Trophoblast cell (in vitro differentiated cells and primary cell): ENCODE measurements at regions not wholly inside any gene's neighbourhood (a gene's known extent, or its start where the extent isn't known, plus 50 kb on each side); places are given as distances from the start of the nearest gene placed in this dataset.
A peak's percentile ranks its signal among the peaks of the same experiment; 100 is the strongest.

Experiments
- DNase-seq, 2 donors: peaks; one replicate each; pipeline ENCODE4 v3.0.0-alpha.2; 2016
- H2AFZ ChIP-seq: 2 replicates; pipeline ENCODE4 v1.6.1; 2013; ENCODE audit warnings: low read length, moderate library complexity, mild to moderate bottlenecking; ENCODE audit not compliant: insufficient read depth, poor library complexity
- H2AK5ac ChIP-seq: 2 replicates; pipeline ENCODE4 v1.6.1; 2013; ENCODE audit warnings: mild to moderate bottlenecking, low read length
- H2BK120ac ChIP-seq: 2 replicates; pipeline ENCODE4 v1.6.1; 2013; ENCODE audit warnings: low read length, mild to moderate bottlenecking, moderate library complexity; ENCODE audit not compliant: insufficient read depth, poor library complexity
- H2BK12ac ChIP-seq: 2 replicates; pipeline ENCODE4 v1.6.1; 2013; ENCODE audit warnings: mild to moderate bottlenecking, low read length, moderate library complexity
- H2BK5ac ChIP-seq: 2 replicates; pipeline ENCODE4 v1.6.1; 2013; ENCODE audit warnings: low read length, low read depth, moderate library complexity, mild to moderate bottlenecking; ENCODE audit not compliant: poor library complexity
- H3K14ac ChIP-seq: 2 replicates; pipeline ENCODE4 v1.6.1; 2013; ENCODE audit warnings: mild to moderate bottlenecking, low read length
- H3K18ac ChIP-seq: 2 replicates; pipeline ENCODE4 v1.6.1; 2013; ENCODE audit warnings: mild to moderate bottlenecking, low read length
- H3K23ac ChIP-seq: 2 replicates; pipeline ENCODE4 v1.6.1; 2013; ENCODE audit warnings: low read length
- H3K27ac ChIP-seq: 2 replicates; pipeline ENCODE4 v1.5.1; 2013; ENCODE audit warnings: low read depth, mild to moderate bottlenecking, inconsistent platforms, low read length, moderate library complexity
- H3K27me3 ChIP-seq: 2 replicates; pipeline ENCODE4 v1.6.1; 2013; ENCODE audit warnings: inconsistent platforms, mild to moderate bottlenecking, low read length, moderate library complexity; ENCODE audit not compliant: insufficient read depth
- H3K36me3 ChIP-seq, 2 experiments: 1 replicate in 1 of 2; 2 replicates in 1 of 2; pipeline ENCODE4 v1.6.1; 2013; ENCODE audit warnings: low read length in 2 of 2, mild to moderate bottlenecking in 2 of 2, moderate library complexity in 1 of 2; ENCODE audit not compliant: insufficient read depth in 2 of 2, control insufficient read depth in 1 of 2
- H3K4ac ChIP-seq: 2 replicates; pipeline ENCODE4 v1.6.1; 2013; ENCODE audit warnings: low read depth, mild to moderate bottlenecking, low read length, moderate library complexity
- H3K4me1 ChIP-seq, 2 experiments: 1 replicate in 1 of 2; 2 replicates in 1 of 2; pipeline ENCODE4 v1.6.1; 2013; ENCODE audit warnings: low read length in 2 of 2, mild to moderate bottlenecking in 2 of 2, moderate library complexity in 1 of 2; ENCODE audit not compliant: insufficient read depth in 2 of 2, control insufficient read depth in 1 of 2
- H3K4me2 ChIP-seq: 2 replicates; pipeline ENCODE4 v1.6.1; 2013; ENCODE audit warnings: inconsistent platforms, mild to moderate bottlenecking, low read length, moderate library complexity
- H3K4me3 ChIP-seq: 2 replicates; pipeline ENCODE4 v1.5.1; 2013; ENCODE audit warnings: mild to moderate bottlenecking, low read depth, low read length, inconsistent platforms
- H3K79me1 ChIP-seq: one replicate; pipeline ENCODE4 v1.6.1; 2013; ENCODE audit warnings: low read length
- H3K79me2 ChIP-seq: 2 replicates; pipeline ENCODE4 v1.6.1; 2013; ENCODE audit warnings: low read length, mild to moderate bottlenecking; ENCODE audit not compliant: control insufficient read depth, insufficient read depth, poor library complexity
- H3K9ac ChIP-seq: 2 replicates; pipeline ENCODE4 v1.6.1; 2013; ENCODE audit warnings: mild to moderate bottlenecking, low read length
- H3K9me3 ChIP-seq: 2 replicates; pipeline ENCODE4 v1.6.1; 2013; ENCODE audit warnings: low read depth, mild to moderate bottlenecking, control low read depth, inconsistent platforms, low read length; ENCODE audit not compliant: insufficient read depth
- H4K12ac ChIP-seq: 2 replicates; pipeline ENCODE4 v1.6.1; 2013; ENCODE audit warnings: low read depth, mild to moderate bottlenecking, low read length, moderate library complexity
- H4K8ac ChIP-seq: 2 replicates; pipeline ENCODE4 v1.6.1; 2013; ENCODE audit warnings: low read depth, mild to moderate bottlenecking, low read length, moderate library complexity
- H4K91ac ChIP-seq: one replicate; pipeline ENCODE4 v1.6.1; 2013; ENCODE audit warnings: low read depth, mild to moderate bottlenecking, low read length, moderate library complexity
- WGBS: extraction: QIAGEN DNeasy Blood & Tissue Kit; methylation state at CpG from one replicate; pipeline ENCODE4 v1.1.7; 2013; ENCODE audit warnings: missing lambda C conversion rate; ENCODE audit not compliant: insufficient read length, insufficient coverage; ENCODE audit errors: extremely low coverage; 5-methylcytosine and 5-hydroxymethylcytosine counted together

- Histone ChIP-seq H3K27ac (no peak overlapping the region), H2BK12ac (no peak overlapping the region), H3K4me2 (no peak overlapping the region), H3K27me3 (no peaks in the 10 kb centered on the region), H2AFZ (no peak overlapping the region), H3K4me1 (peaks cover 8% of the 10 kb centered on the region in 2 experiments), H3K79me2 (no peaks in the 10 kb centered on the region), H3K4me3 (no peak overlapping the region), H3K79me1 (peaks cover 2% of the 10 kb centered on the region), H4K91ac (no peak overlapping the region), H4K8ac (no peak overlapping the region), H4K12ac (no peak overlapping the region), H3K36me3 (peaks cover 3 to 7% of the 10 kb centered on the region in 2 experiments), H2BK5ac (no peak overlapping the region), H2AK5ac (no peak overlapping the region), H3K18ac (no peak overlapping the region), H3K9me3 (no peaks in the 10 kb centered on the region), H3K4ac (no peak overlapping the region), H3K23ac (no peak overlapping the region), H3K14ac (no peak overlapping the region), H2BK120ac (no peak overlapping the region), H3K9ac (no peak overlapping the region)
- DNase-seq = no peak
- no CpG with 5 or more reads among the region's 7 CpGs for WGBS
Measured at GRCh38 chr3:124398594-124398993, 331.7 kb upstream of the UMPS start.

GRCh38 chr3:124401843-124402242, 328.4 kb upstream of the UMPS start:
- H3K79me2 ChIP-seq = no peaks in the 10 kb centered on the region
- no peak overlapping the region for H3K4me3 ChIP-seq
- no peak overlapping the region for H3K4ac ChIP-seq
- no peak overlapping the region for H2BK5ac ChIP-seq
- WGBS = no CpG with 5 or more reads among the region's 2 CpGs
- peak overlapping the region; percentile 31 for H3K27ac ChIP-seq
- H2BK12ac ChIP-seq = no peak overlapping the region
- no peak overlapping the region for H4K12ac ChIP-seq
- H3K4me1 ChIP-seq = peaks cover 0 to 3% of the 10 kb centered on the region in 2 experiments
- no peak overlapping the region for H3K14ac ChIP-seq
- no peak overlapping the region for H2AFZ ChIP-seq
- no peak overlapping the region for H3K18ac ChIP-seq
- H4K91ac ChIP-seq = no peak overlapping the region
- H2AK5ac ChIP-seq = no peak overlapping the region
- H4K8ac ChIP-seq = no peak overlapping the region
- no peak overlapping the region for H2BK120ac ChIP-seq
- H3K9me3 ChIP-seq = no peaks in the 10 kb centered on the region
- H3K9ac ChIP-seq = no peak overlapping the region
- no peaks in the 10 kb centered on the region for H3K27me3 ChIP-seq
- H3K4me2 ChIP-seq = peak overlapping the region; percentile 25
- no peaks in the 10 kb centered on the region for H3K79me1 ChIP-seq
- no peak overlapping the region for H3K23ac ChIP-seq
- H3K36me3 ChIP-seq = peaks cover 3 to 4% of the 10 kb centered on the region in 2 experiments
- peak; percentile 29 to 64 for DNase-seq

- no peak overlapping the region for H2AFZ ChIP-seq
- no peak overlapping the region for H2BK5ac ChIP-seq
- H3K79me2 ChIP-seq = no peaks in the 10 kb centered on the region
- H3K36me3 ChIP-seq = peaks cover 3 to 4% of the 10 kb centered on the region in 2 experiments
- peaks cover 0 to 3% of the 10 kb centered on the region in 2 experiments for H3K4me1 ChIP-seq
- H2BK120ac ChIP-seq = no peak overlapping the region
- H3K18ac ChIP-seq = no peak overlapping the region
- H3K4ac ChIP-seq = no peak overlapping the region
- H3K9ac ChIP-seq = no peak overlapping the region
- H2BK12ac ChIP-seq = no peak overlapping the region
- H3K14ac ChIP-seq = no peak overlapping the region
- H4K8ac ChIP-seq = no peak overlapping the region
- no peaks in the 10 kb centered on the region for H3K9me3 ChIP-seq
- H3K4me2 ChIP-seq = no peak overlapping the region
- no peak overlapping the region for H3K27ac ChIP-seq
- H3K79me1 ChIP-seq = no peaks in the 10 kb centered on the region
- H2AK5ac ChIP-seq = no peak overlapping the region
- H4K91ac ChIP-seq = no peak overlapping the region
- DNase-seq = no peak
- no peak overlapping the region for H4K12ac ChIP-seq
- WGBS = no CpG with 5 or more reads among the region's 4 CpGs
- no peak overlapping the region for H3K23ac ChIP-seq
- H3K4me3 ChIP-seq = no peak overlapping the region
- H3K27me3 ChIP-seq = no peaks in the 10 kb centered on the region
Measured at GRCh38 chr3:124402791-124403190, 327.5 kb upstream of the UMPS start.

- H4K91ac ChIP-seq = no peak overlapping the region
- H3K79me2 ChIP-seq = no peaks in the 10 kb centered on the region
- no peak overlapping the region for H3K23ac ChIP-seq
Measured at GRCh38 chr3:124404621-124405020, 325.6 kb upstream of the UMPS start.

More at GRCh38 chr3:124404621-124405020, 325.6 kb upstream of the UMPS start:
- peaks cover 5% of the 10 kb centered on the region for H3K79me1 ChIP-seq
- no peak overlapping the region for H2BK12ac ChIP-seq
- no peaks in the 10 kb centered on the region for H3K9me3 ChIP-seq
- H2AFZ ChIP-seq = no peak overlapping the region
- no peaks in the 10 kb centered on the region for H3K27me3 ChIP-seq
- H3K4ac ChIP-seq = no peak overlapping the region
- no peak overlapping the region for H4K12ac ChIP-seq
- no peak overlapping the region for H3K4me3 ChIP-seq
- no peaks in the 10 kb centered on the region for H3K36me3 ChIP-seq
- no peak overlapping the region for H3K27ac ChIP-seq
- WGBS = no CpG with 5 or more reads among the region's 4 CpGs
- peaks cover 3 to 5% of the 10 kb centered on the region in 2 experiments for H3K4me1 ChIP-seq
- DNase-seq = no peak
- no peak overlapping the region for H3K18ac ChIP-seq
- H2BK5ac ChIP-seq = no peak overlapping the region
- H3K9ac ChIP-seq = no peak overlapping the region
- no peak overlapping the region for H3K4me2 ChIP-seq
- H2AK5ac ChIP-seq = no peak overlapping the region
- H2BK120ac ChIP-seq = no peak overlapping the region
- no peak overlapping the region for H4K8ac ChIP-seq
- H3K14ac ChIP-seq = no peak overlapping the region
